Gastrocnemius medialis (tissue), 4 donors: ENCODE measurements at regions not wholly inside any gene's neighbourhood (a gene's known extent, or its start where the extent isn't known, plus 50 kb on each side); places are given as distances from the start of the nearest gene placed in this dataset.

Experiments used
- ATAC-seq, 2 donors: fragments of 150-250 bp; one replicate each; pipeline ENCODE4 v1.9.1; 2016
- DNase-seq, 2 donors: peaks; one replicate each; pipeline ENCODE4 v3.0.0-alpha.2; 2019
- H3K27ac ChIP-seq, 4 donors: fragments of 200-600 bp; sonication (generic); 1 replicate in 1 of 4; 2 replicates in 3 of 4; pipeline ENCODE4 v1.5.1; 2016 to 2018; ENCODE audit warnings: mild to moderate bottlenecking in 2 of 4, moderate library complexity in 1 of 4
- H3K27me3 ChIP-seq, 3 donors: fragments of 200-600 bp; sonication (generic) in 2 of 3; 1 replicate in 1 of 3; 2 replicates in 2 of 3; pipeline versions ENCODE4 v1.5.1 to v1.6.0; 2016 to 2019; ENCODE audit warnings: mild to moderate bottlenecking in 1 of 3, moderate library complexity in 1 of 3
- H3K36me3 ChIP-seq, 2 donors: fragments of 200-600 bp; sonication (generic) in 1 of 2; one replicate each; pipeline ENCODE4 v1.5.1; 2017 to 2018
- H3K4me1 ChIP-seq, 2 donors: fragments of 200-600 bp; sonication (generic) in 1 of 2; one replicate each; pipeline ENCODE4 v1.5.1; 2016 to 2017; ENCODE audit warnings: mild to moderate bottlenecking in 2 of 2
- H3K4me3 ChIP-seq, 4 donors: fragments of 200-600 bp; sonication (generic) in 3 of 4; 1 replicate in 1 of 4; 2 replicates in 3 of 4; pipeline ENCODE4 v1.5.1; 2016 to 2019; ENCODE audit warnings: mild to moderate bottlenecking in 2 of 4
- H3K9me3 ChIP-seq, 3 donors: fragments of 200-600 bp; sonication (generic) in 2 of 3; 1 replicate in 1 of 3; 2 replicates in 2 of 3; pipeline ENCODE4 v1.5.1; 2016 to 2019
- POLR2A ChIP-seq, 2 donors: fragments of 450-650 bp; IDR thresholded peaks; one replicate each; pipeline ENCODE4 v1.6.1; 2017; ENCODE audit warnings: antibody characterized with exemption in 2 of 2, mild to moderate bottlenecking in 2 of 2, moderate library complexity in 2 of 2
- in situ Hi-C, 4 donors: fragments of 200-750 bp; cut with MboI; loops; one replicate each; pipeline versions ENCODE4 v1.15.0 to v1.8.0; 2017; ENCODE audit warnings: low sequenced_read_pairs in 4 of 4
- intact Hi-C: fragments of 100-400 bp; cut with DNase I; formaldehyde crosslinking; loops from one replicate; pipeline ENCODE4 v1.15.1; 2023; ENCODE audit warnings: low total_unique reads
- TF ChIP-seq, protein P1 (sequence below), 5 experiments: fragments of 450-650 bp in 3 of 5; fragments of 200-600 bp in 2 of 5; sonication (generic) in 2 of 5; IDR thresholded peaks in 4 of 5; conservative IDR thresholded peaks in 1 of 5; 1 replicate in 4 of 5; 2 replicates in 1 of 5; pipeline ENCODE4 v1.5.1; 2016 to 2019; ENCODE audit warnings: antibody characterized with exemption in 5 of 5, mild to moderate bottlenecking in 3 of 5, moderate library complexity in 3 of 5

DNA sequence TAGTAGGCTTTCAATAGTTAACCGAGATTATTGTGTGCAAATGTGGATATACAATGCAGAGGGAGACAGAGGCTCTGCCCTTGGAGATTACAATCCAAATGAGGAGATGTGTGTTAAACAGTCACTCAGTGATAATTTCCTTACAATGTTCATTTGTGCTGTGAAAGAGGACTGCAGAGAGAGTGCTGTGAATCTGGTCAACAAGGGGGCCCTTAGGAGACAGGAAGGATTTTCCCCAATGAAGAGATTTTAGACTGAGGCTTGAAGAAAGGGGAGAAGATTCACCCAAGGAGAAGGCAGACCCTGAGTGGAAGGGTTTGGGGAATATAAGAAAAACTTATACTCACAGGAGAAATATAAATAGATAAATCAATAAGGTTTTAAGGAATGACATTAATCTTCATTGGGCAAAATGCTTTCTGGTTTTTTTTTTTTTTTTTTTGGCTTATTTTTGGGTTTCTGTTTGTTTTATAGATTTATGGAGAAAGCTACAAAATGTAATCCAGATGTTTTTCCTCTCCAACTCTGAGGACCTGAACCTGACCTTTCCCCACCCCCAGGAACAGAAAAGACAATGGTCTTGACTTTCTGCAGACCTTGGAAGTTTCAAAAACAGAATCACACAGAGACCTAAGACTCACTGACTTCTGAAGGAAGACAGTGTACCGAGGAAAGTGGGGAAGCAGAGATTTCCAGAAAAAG, 151.3 kb upstream of the SERPINE2 start:
- TF ChIP-seq, protein P1, sequence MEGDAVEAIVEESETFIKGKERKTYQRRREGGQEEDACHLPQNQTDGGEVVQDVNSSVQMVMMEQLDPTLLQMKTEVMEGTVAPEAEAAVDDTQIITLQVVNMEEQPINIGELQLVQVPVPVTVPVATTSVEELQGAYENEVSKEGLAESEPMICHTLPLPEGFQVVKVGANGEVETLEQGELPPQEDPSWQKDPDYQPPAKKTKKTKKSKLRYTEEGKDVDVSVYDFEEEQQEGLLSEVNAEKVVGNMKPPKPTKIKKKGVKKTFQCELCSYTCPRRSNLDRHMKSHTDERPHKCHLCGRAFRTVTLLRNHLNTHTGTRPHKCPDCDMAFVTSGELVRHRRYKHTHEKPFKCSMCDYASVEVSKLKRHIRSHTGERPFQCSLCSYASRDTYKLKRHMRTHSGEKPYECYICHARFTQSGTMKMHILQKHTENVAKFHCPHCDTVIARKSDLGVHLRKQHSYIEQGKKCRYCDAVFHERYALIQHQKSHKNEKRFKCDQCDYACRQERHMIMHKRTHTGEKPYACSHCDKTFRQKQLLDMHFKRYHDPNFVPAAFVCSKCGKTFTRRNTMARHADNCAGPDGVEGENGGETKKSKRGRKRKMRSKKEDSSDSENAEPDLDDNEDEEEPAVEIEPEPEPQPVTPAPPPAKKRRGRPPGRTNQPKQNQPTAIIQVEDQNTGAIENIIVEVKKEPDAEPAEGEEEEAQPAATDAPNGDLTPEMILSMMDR (IDR thresholded peaks at IDR 0.05 in 4 of 5, conservative IDR thresholded peaks at IDR 0.05 in 1 of 5), result no peak
- TF ChIP-seq POLR2A (IDR thresholded peaks at IDR 0.05), result no peak
- Histone ChIP-seq H3K9me3 (no peaks in the 10 kb centered on the region), H3K27ac (no peak overlapping the region), H3K4me1 (no peaks in the 10 kb centered on the region), H3K36me3 (no peaks in the 10 kb centered on the region), H3K4me3 (no peak overlapping the region), H3K27me3 (no peaks in the 10 kb centered on the region)
- in situ Hi-C loops (no loop called here), intact Hi-C loops (no loop called here)
- ATAC-seq, result no peak
- DNase-seq, result no peak

DNA sequence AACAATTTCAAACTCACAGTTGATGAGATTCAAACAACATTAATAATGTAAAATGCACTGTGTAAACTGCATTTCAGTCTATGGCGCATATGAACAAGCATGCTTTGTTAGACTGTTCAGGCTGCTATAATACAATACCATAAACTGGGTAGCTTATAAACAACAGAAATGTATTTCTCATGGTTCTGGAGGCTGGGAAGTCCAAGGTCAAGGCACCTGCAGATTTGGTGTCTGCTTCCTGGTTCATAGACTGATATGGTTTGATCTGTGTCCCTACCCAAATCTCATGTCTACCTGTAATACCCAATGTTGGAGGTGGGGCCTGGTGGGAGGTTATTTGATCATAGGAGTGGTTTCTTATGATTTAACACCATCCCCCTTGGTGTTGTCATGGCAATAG, 148.1 kb upstream of the SERPINE2 start:
- no peak for ATAC-seq
- Histone ChIP-seq H3K9me3 (no peaks in the 10 kb centered on the region), H3K27me3 (no peaks in the 10 kb centered on the region), H3K27ac (no peak overlapping the region), H3K4me1 (no peaks in the 10 kb centered on the region), H3K36me3 (no peaks in the 10 kb centered on the region), H3K4me3 (no peak overlapping the region)
- intact Hi-C loops, result no loop called here
- in situ Hi-C loops, result no loop called here
- no peak for DNase-seq
- TF ChIP-seq POLR2A (IDR thresholded peaks at IDR 0.05), result no peak
- TF ChIP-seq, protein P1 (IDR thresholded peaks at IDR 0.05 in 4 of 5, conservative IDR thresholded peaks at IDR 0.05 in 1 of 5), result no peak

DNA sequence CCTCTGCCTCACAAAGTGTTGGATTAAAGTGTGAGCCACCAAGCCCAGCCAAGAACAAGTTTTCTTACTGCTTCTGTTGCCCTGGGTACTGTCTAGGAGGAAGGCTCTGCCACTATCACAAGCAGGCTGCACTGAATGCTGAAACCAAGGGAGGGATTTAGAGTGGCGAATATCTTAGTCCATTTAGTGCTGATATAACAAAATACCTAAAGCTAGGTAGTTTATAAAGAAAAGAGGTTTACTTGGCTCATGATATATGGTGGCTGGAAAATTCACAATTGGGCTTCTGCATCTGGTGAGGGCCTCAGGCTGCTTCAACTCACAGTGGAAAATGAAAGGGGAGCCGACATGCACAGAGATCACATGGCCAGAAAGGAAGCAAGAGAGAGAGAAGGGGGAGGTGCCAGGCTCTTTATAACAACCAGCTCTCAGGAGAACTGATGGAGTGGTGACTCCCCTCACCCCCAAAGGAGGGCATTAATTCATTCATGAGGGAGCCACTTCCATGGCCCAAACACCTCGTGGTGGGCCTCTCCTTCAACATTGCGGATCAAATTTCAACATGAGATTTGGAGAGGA, 146.0 kb upstream of the SERPINE2 start:
- Histone ChIP-seq H3K36me3 (no peaks in the 10 kb centered on the region), H3K27me3 (no peaks in the 10 kb centered on the region), H3K9me3 (no peaks in the 10 kb centered on the region), H3K4me1 (no peaks in the 10 kb centered on the region), H3K27ac (no peak overlapping the region), H3K4me3 (no peak overlapping the region)
- no peak for TF ChIP-seq POLR2A (IDR thresholded peaks at IDR 0.05)
- TF ChIP-seq, protein P1 (IDR thresholded peaks at IDR 0.05 in 4 of 5, conservative IDR thresholded peaks at IDR 0.05 in 1 of 5), result no peak
- intact Hi-C loops, result no loop called here
- no peak for DNase-seq
- in situ Hi-C loops, result no loop called here
- no peak for ATAC-seq

DNA sequence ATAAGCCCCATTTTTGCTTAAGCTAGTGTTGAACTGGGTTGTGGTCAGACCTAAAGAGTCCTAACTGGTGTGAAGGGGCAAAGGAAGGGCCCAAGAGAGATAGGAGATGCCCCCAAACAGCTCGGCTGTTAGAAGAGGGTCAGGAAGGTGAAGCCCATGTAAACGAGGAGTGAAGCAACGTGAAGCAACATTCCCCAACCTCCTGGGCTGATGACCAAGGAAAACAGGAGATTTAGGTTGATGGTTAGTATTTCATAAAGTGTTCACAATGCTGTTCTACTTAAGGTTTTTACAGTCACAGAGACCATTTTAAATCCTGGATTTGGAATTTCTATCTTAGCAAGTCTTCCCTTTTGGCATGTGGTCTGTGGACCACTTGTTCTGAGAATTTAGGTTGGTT, 144.0 kb upstream of the SERPINE2 start:
- Histone ChIP-seq H3K27ac (no peak overlapping the region), H3K4me3 (no peak overlapping the region), H3K9me3 (no peaks in the 10 kb centered on the region), H3K27me3 (no peaks in the 10 kb centered on the region), H3K4me1 (no peaks in the 10 kb centered on the region), H3K36me3 (no peaks in the 10 kb centered on the region)
- no peak for ATAC-seq
- no peak for DNase-seq
- intact Hi-C loops (no loop called here), in situ Hi-C loops (no loop called here)
- TF ChIP-seq, protein P1 (IDR thresholded peaks at IDR 0.05 in 4 of 5, conservative IDR thresholded peaks at IDR 0.05 in 1 of 5), result no peak
- TF ChIP-seq POLR2A (IDR thresholded peaks at IDR 0.05), result no peak
